ENCODE measurements at regions not wholly inside any gene's neighbourhood (a gene's known extent, or its start where the extent isn't known, plus 50 kb on each side); places are given as distances from the start of the nearest gene placed in this dataset.

DNA sequence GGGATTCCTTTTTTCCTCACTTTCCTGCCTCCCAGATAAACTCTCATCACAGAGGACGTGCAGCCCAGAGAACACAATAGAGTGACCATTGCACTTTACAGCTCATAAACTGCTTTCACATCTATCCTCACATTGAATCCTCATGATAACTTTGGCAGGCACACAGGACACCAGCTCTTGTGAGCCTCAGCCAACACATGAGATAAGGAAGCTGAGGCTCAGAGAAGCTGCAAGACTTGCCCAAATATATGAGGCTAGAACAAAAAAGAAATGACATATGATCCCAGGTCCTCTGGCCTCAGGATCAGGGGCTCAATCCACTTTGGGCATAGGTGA lies 85.0 kb upstream of the CPEB2 start:
- no peaks in the 10 kb centered on the region for H3K36me3 ChIP-seq (ENCODE audit: control insufficient read depth, low read length)

DNA sequence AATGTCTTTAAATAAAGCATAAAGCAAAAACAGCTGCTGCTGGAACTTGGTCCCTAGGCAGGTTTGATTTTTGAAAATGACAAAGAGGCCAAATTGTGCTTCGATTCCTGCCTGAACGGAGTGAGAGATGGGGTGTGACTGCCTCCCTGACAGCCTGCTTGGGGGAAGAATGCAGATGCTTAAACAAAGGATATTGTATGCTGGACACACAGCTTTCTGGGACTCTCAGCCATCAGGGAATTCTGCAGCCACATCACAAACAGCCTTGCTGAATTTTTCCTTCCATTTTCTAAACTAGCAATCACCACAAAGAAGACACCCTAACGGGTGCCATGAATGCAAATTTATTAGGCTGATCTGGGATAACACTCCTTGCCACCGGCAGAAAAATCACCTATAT lies 83.9 kb upstream of the CPEB2 start:
- no peaks in the 10 kb centered on the region for H3K9me2 ChIP-seq (replicated peaks; ENCODE audit: control insufficient read depth, low read length)

More for the DNA sequence above, 85.0 kb upstream of the CPEB2 start:
- TF ChIP-seq, protein P1, sequence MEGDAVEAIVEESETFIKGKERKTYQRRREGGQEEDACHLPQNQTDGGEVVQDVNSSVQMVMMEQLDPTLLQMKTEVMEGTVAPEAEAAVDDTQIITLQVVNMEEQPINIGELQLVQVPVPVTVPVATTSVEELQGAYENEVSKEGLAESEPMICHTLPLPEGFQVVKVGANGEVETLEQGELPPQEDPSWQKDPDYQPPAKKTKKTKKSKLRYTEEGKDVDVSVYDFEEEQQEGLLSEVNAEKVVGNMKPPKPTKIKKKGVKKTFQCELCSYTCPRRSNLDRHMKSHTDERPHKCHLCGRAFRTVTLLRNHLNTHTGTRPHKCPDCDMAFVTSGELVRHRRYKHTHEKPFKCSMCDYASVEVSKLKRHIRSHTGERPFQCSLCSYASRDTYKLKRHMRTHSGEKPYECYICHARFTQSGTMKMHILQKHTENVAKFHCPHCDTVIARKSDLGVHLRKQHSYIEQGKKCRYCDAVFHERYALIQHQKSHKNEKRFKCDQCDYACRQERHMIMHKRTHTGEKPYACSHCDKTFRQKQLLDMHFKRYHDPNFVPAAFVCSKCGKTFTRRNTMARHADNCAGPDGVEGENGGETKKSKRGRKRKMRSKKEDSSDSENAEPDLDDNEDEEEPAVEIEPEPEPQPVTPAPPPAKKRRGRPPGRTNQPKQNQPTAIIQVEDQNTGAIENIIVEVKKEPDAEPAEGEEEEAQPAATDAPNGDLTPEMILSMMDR (IDR thresholded peaks at IDR 0.05; ENCODE audit: low read depth, low read length, poor library complexity, severe bottlenecking) = no peak
- TF ChIP-seq EZH2phosphoT487 (IDR thresholded peaks at IDR 0.05; ENCODE audit: borderline replicate concordance, low read length) = no peak
- Histone ChIP-seq H3K9me3 (ENCODE audit: control insufficient read depth, insufficient read depth, low read length) (no peaks in the 10 kb centered on the region), H3F3A (ENCODE audit: control insufficient read depth, insufficient read depth) (no peaks in the 10 kb centered on the region), H3K27me3 (ENCODE audit: control insufficient read depth, low read length) (no peaks in the 10 kb centered on the region), H3K27ac (ENCODE audit: low read depth, low read length) (no peak overlapping the region), H3K79me2 (ENCODE audit: control insufficient read depth, low read length) (no peaks in the 10 kb centered on the region), H3K4me3 (ENCODE audit: low read length) (no peak overlapping the region), H3K9me2 (replicated peaks; ENCODE audit: control insufficient read depth, low read length) (no peaks in the 10 kb centered on the region), H3K4me2 (ENCODE audit: low read length) (no peak overlapping the region), H4K20me1 (ENCODE audit: control insufficient read depth, insufficient read depth, low read depth, low read length) (no peaks in the 10 kb centered on the region), H3K4me1 (ENCODE audit: control insufficient read depth, low read length) (no peaks in the 10 kb centered on the region)

DNA sequence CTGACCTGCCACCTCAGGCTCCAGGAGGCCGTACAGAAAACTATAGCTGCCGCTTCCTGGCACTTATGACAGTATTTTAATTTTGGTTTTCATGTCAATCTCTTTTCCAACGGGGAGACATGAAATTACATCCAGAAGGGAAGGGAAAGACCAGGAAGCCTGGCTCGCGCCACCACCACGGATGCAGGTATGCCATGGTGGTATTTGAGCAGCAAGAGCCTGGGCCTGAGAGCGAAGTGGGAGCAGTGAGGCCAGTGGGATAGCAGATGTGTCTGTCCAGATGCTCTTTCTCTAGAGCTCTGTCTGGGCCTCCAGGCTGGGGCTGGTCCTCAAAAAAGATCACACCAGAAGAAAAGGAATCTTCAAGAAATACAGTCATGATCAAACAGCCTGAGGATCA lies 82.5 kb upstream of the CPEB2 start:
- Histone ChIP-seq H3F3A (ENCODE audit: control insufficient read depth, insufficient read depth) (no peaks in the 10 kb centered on the region), H3K9me2 (replicated peaks; ENCODE audit: control insufficient read depth, low read length) (no peaks in the 10 kb centered on the region), H3K27me3 (ENCODE audit: control insufficient read depth, low read length) (no peaks in the 10 kb centered on the region), H4K20me1 (ENCODE audit: control insufficient read depth, insufficient read depth, low read depth, low read length) (no peaks in the 10 kb centered on the region), H3K27ac (ENCODE audit: low read depth, low read length) (no peak overlapping the region), H3K36me3 (ENCODE audit: control insufficient read depth, low read length) (no peaks in the 10 kb centered on the region), H3K4me3 (ENCODE audit: low read length) (no peak overlapping the region), H3K79me2 (ENCODE audit: control insufficient read depth, low read length) (no peaks in the 10 kb centered on the region), H3K4me1 (ENCODE audit: control insufficient read depth, low read length) (no peaks in the 10 kb centered on the region), H3K9me3 (ENCODE audit: control insufficient read depth, insufficient read depth, low read length) (no peaks in the 10 kb centered on the region), H3K4me2 (ENCODE audit: low read length) (no peak overlapping the region)
- TF ChIP-seq EZH2phosphoT487 (IDR thresholded peaks at IDR 0.05; ENCODE audit: borderline replicate concordance, low read length) = no peak
- TF ChIP-seq, protein P1 (IDR thresholded peaks at IDR 0.05; ENCODE audit: low read depth, low read length, poor library complexity, severe bottlenecking) = no peak

More for the DNA sequence above, 83.9 kb upstream of the CPEB2 start:
- Histone ChIP-seq H3K27me3 (ENCODE audit: control insufficient read depth, low read length) (no peaks in the 10 kb centered on the region), H3K79me2 (ENCODE audit: control insufficient read depth, low read length) (no peaks in the 10 kb centered on the region), H3K27ac (ENCODE audit: low read depth, low read length) (no peak overlapping the region), H3K9me3 (ENCODE audit: control insufficient read depth, insufficient read depth, low read length) (no peaks in the 10 kb centered on the region), H3F3A (ENCODE audit: control insufficient read depth, insufficient read depth) (no peaks in the 10 kb centered on the region), H4K20me1 (ENCODE audit: control insufficient read depth, insufficient read depth, low read depth, low read length) (no peaks in the 10 kb centered on the region), H3K4me3 (ENCODE audit: low read length) (no peak overlapping the region), H3K36me3 (ENCODE audit: control insufficient read depth, low read length) (no peaks in the 10 kb centered on the region), H3K4me1 (ENCODE audit: control insufficient read depth, low read length) (no peaks in the 10 kb centered on the region), H3K4me2 (ENCODE audit: low read length) (no peak overlapping the region)
- TF ChIP-seq EZH2phosphoT487 (IDR thresholded peaks at IDR 0.05; ENCODE audit: borderline replicate concordance, low read length) = no peak
- TF ChIP-seq, protein P1 (IDR thresholded peaks at IDR 0.05; ENCODE audit: low read depth, low read length, poor library complexity, severe bottlenecking) = no peak

DNA sequence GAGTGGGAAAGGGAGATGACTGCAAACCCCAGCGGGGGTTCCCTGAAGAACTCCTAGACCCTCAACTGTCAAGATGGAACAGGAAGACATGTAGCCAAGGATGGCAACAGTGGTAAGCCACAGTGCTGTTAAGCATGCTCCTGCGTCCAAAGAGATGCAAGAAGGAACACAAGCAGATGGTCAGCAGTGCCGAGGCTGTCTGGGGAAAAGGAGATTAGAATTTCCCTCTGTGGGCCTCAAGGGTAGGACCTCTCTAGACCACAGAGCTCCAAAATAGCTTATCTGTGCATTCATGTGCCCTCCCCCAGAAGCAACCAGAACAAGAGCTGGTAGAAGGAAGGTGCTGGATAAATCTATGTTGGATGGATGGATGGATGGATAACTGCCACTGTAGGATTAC lies 82.0 kb upstream of the CPEB2 start:
- H3K4me2 ChIP-seq (ENCODE audit: low read length) = no peak overlapping the region
- H3F3A ChIP-seq (ENCODE audit: control insufficient read depth, insufficient read depth) = no peaks in the 10 kb centered on the region
- H3K27ac ChIP-seq (ENCODE audit: low read depth, low read length) = no peak overlapping the region

More for the DNA sequence above, 82.0 kb upstream of the CPEB2 start:
- no peaks in the 10 kb centered on the region for H3K79me2 ChIP-seq (ENCODE audit: control insufficient read depth, low read length)
- H4K20me1 ChIP-seq (ENCODE audit: control insufficient read depth, insufficient read depth, low read depth, low read length) = no peaks in the 10 kb centered on the region
- no peaks in the 10 kb centered on the region for H3K36me3 ChIP-seq (ENCODE audit: control insufficient read depth, low read length)
- no peaks in the 10 kb centered on the region for H3K4me1 ChIP-seq (ENCODE audit: control insufficient read depth, low read length)
- no peak for TF ChIP-seq EZH2phosphoT487 (IDR thresholded peaks at IDR 0.05; ENCODE audit: borderline replicate concordance, low read length)
- no peak overlapping the region for H3K4me3 ChIP-seq (ENCODE audit: low read length)
- no peaks in the 10 kb centered on the region for H3K9me3 ChIP-seq (ENCODE audit: control insufficient read depth, insufficient read depth, low read length)
- no peaks in the 10 kb centered on the region for H3K27me3 ChIP-seq (ENCODE audit: control insufficient read depth, low read length)
- no peaks in the 10 kb centered on the region for H3K9me2 ChIP-seq (replicated peaks; ENCODE audit: control insufficient read depth, low read length)

Data from DOHH2 (cell line).